GM12891 (cell line): ENCODE measurements at regions not wholly inside any gene's neighbourhood (a gene's known extent, or its start where the extent isn't known, plus 50 kb on each side); places are given as distances from the start of the nearest gene placed in this dataset.

Source experiments
- POLR2A ChIP-seq: IDR thresholded peaks from 2 replicates; pipeline ENCODE4 v1.6.1; 2011; ENCODE audit warnings: low read depth, low read length, control low read depth
- TAF1 ChIP-seq: IDR thresholded peaks from 2 replicates; pipeline ENCODE4 v1.6.1; 2011; ENCODE audit warnings: low read depth, low read length, control low read depth

DNA sequence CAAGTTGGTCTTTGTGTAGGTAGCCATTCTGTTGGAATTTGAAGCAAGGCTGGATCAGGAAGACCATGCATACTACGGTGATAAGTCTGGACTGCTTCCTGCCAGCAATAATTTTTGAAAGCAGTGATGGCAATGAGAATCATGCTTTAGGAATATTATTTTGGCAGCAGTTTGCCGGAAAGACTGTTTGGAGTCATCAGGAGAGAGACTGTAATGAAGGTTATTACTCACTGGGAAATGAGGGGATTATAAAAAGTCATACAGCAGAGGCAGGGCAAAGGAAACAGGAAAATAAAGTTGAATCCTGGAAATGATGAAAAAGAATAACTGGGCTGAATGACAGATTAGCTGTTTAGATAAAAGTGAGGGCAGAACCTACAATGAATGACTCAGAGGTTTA lies 1136.8 kb upstream of the AUTS2 start:
- TF ChIP-seq TAF1 (no peak), POLR2A (no peak)
